ENCODE measurements at regions not wholly inside any gene's neighbourhood (a gene's known extent, or its start where the extent isn't known, plus 50 kb on each side); places are given as distances from the start of the nearest gene placed in this dataset.

DNA sequence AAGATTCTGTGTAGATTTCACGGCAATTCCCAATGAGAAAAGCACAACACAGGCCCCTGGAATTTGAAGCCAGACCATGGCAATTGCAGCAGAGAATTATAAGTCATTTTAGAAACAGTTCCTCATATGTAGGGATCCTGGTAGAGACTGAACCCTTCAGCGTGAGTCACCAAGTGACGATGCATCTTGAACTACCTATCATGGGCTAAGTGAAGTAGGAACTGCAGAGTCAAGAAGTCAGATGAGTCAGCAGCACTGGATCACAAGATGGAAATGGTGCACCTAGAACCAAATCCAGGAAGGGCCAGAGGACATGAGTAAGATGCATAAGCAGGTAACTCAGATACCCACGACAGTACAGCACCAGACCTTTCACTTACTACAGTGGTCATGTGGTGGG is 140.0 kb upstream of the TPK1 start:
- TF ChIP-seq, protein P1, sequence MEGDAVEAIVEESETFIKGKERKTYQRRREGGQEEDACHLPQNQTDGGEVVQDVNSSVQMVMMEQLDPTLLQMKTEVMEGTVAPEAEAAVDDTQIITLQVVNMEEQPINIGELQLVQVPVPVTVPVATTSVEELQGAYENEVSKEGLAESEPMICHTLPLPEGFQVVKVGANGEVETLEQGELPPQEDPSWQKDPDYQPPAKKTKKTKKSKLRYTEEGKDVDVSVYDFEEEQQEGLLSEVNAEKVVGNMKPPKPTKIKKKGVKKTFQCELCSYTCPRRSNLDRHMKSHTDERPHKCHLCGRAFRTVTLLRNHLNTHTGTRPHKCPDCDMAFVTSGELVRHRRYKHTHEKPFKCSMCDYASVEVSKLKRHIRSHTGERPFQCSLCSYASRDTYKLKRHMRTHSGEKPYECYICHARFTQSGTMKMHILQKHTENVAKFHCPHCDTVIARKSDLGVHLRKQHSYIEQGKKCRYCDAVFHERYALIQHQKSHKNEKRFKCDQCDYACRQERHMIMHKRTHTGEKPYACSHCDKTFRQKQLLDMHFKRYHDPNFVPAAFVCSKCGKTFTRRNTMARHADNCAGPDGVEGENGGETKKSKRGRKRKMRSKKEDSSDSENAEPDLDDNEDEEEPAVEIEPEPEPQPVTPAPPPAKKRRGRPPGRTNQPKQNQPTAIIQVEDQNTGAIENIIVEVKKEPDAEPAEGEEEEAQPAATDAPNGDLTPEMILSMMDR (IDR thresholded peaks at IDR 0.05; ENCODE audit: borderline replicate concordance, control extremely low read depth, extremely low read depth, insufficient read depth, missing control alignments): no peak
- DNase-seq (ENCODE audit: low spot score): no peak
- in situ Hi-C loops (cut with MboI; ENCODE audit: low sequenced_read_pairs, unreplicated experiment): no loop called here

DNA sequence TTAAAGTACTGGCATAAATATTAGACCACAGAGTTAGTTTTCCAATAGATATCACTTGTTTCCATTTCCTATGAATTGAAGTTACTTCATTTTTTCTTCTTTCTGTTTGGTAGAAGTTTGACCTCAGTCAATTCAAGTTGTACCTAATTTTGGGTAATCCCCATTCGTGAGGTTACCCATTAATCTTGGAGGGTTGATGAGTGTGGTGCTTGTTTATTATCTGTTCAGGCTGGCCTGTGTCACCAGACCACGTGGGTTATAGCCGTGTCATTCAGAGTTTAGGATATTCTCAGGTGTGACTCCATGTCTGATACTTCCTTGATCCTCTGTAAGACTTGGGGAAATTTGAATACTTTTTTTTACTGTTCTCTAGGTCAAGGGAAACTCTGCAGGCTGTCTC is 133.9 kb upstream of the TPK1 start:
- TF ChIP-seq, protein P1 (IDR thresholded peaks at IDR 0.05; ENCODE audit: borderline replicate concordance, control extremely low read depth, extremely low read depth, insufficient read depth, missing control alignments): no peak
- DNase-seq (ENCODE audit: low spot score): no peak
- in situ Hi-C loops (cut with MboI; ENCODE audit: low sequenced_read_pairs, unreplicated experiment): no loop called here

DNA sequence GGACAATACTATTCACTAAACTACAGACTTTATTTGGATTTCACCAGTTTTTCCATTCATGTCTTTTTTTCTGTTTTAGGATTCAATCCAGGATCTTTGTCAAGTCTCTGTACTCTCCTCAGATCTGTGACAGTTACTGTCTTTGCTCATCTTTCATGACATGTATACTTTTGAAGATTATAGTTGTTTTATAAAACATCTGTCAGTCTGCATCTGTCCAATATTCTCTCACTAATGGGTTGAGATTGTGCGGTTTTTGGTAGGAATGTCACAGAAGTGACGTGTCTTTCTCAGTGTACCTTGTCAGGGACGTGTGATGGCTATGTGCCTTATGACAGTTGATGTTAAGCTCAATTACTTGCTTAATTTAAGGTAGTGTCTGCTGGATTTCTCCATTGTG is 124.9 kb upstream of the TPK1 start:
- DNase-seq (ENCODE audit: low spot score): no peak
- in situ Hi-C loops (cut with MboI; ENCODE audit: low sequenced_read_pairs, unreplicated experiment): no loop called here
- TF ChIP-seq, protein P1 (IDR thresholded peaks at IDR 0.05; ENCODE audit: borderline replicate concordance, control extremely low read depth, extremely low read depth, insufficient read depth, missing control alignments): no peak

DNA sequence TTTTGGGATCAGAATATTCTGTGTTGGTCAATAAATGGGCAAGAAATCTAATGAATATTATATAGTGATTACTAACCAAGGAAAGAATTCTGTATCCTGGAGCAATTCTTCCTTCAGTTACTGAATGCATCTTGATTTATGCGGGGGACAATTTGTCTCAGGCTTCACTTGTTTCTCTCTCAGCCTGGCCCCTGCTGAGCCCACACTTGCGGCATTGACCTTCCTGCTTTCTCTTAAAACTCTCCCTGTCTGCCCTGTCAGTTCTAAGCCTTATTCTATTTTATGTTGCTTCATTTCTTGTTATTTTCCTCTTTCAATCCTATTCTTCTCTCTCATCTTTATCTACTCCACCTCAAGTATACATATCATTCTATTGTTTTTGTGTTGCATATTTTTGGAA is 122.1 kb upstream of the TPK1 start:
- TF ChIP-seq, protein P1 (IDR thresholded peaks at IDR 0.05; ENCODE audit: borderline replicate concordance, control extremely low read depth, extremely low read depth, insufficient read depth, missing control alignments): no peak
- in situ Hi-C loops (cut with MboI; ENCODE audit: low sequenced_read_pairs, unreplicated experiment): no loop called here
- no peak for DNase-seq (ENCODE audit: low spot score)

DNA sequence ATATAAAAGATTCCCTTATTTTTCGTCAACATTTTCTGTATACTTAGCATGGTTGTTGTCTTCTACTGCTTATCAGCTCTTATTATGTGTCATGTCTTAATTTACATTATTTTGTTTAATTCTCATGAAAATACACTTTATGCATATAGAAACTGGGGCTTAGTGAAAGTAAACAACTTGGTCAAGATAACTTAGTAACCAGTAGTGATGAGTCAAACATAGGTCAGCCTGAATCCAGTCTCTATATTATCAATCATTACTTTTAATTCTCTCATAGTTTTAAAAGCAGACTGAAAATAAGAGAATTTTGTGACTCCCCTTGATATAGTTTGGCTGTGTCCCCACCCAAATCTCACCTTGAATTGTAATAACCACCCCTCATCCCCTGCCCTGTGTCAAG is 119.6 kb upstream of the TPK1 start:
- TF ChIP-seq, protein P1 (IDR thresholded peaks at IDR 0.05; ENCODE audit: borderline replicate concordance, control extremely low read depth, extremely low read depth, insufficient read depth, missing control alignments): no peak
- in situ Hi-C loops (cut with MboI; ENCODE audit: low sequenced_read_pairs, unreplicated experiment): no loop called here
- DNase-seq (ENCODE audit: low spot score): no peak

DNA sequence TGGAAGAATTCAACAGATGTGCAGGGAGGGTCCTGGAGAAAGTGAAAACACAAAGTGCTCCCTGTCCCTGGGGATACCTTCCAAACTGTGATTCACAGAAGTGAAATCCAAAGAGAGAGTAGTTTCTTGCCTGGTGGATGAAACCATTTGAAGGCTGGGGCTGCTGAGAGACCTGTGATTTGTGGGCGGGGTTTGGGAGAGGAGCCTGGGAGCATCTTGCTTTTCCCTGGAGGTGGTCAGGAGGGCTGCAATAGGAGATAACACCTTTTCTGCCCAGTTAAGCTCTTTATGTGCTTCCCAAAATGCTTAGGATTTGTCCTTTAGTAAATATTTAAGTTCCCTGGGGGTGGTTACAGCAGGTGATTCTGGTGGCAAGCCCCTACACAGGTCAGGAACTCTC is 105.3 kb upstream of the TPK1 start:
- no peak for DNase-seq (ENCODE audit: low spot score)
- TF ChIP-seq, protein P1 (IDR thresholded peaks at IDR 0.05; ENCODE audit: borderline replicate concordance, control extremely low read depth, extremely low read depth, insufficient read depth, missing control alignments): no peak
- in situ Hi-C loops (cut with MboI; ENCODE audit: low sequenced_read_pairs, unreplicated experiment): no loop called here

DNA sequence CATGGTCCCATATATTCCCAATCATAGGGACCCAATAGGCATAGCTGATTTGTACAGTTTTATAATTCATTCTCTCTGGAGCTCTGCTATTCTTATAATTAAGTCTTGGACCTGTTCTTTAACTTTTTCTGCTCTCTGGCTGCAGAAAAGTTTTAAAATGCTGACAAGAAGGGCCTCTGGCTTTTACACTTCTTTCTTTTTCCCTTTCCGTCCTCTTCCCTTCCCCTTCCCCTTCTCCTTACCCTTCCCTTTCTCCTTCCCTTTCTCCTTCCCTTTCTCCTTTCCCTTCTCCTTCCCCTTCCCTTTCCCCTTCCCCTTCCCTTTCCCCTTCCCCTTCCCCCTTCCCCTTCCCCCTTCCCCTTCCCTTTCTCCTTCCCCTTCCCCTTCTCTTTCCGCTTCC is 101.3 kb upstream of the TPK1 start:
- DNase-seq (ENCODE audit: low spot score): no peak
- TF ChIP-seq, protein P1 (IDR thresholded peaks at IDR 0.05; ENCODE audit: borderline replicate concordance, control extremely low read depth, extremely low read depth, insufficient read depth, missing control alignments): no peak
- in situ Hi-C loops (cut with MboI; ENCODE audit: low sequenced_read_pairs, unreplicated experiment): no loop called here
